SW480 (cell line): ENCODE measurements at regions not wholly inside any gene's neighbourhood (a gene's known extent, or its start where the extent isn't known, plus 50 kb on each side); places are given as distances from the start of the nearest gene placed in this dataset.

Experiments
- DNase-seq: peaks from one replicate; pipeline ENCODE4 v3.0.0-alpha.2; 2016; ENCODE audit warnings: low spot score

GRCh38 chr1:147811273-147811672 is 50.9 kb upstream of the GJA5 start:
- no peak for DNase-seq

- no peak for DNase-seq
Measured at GRCh38 chr1:147811751-147812150, 51.3 kb upstream of the GJA5 start.

GRCh38 chr1:147812799-147813198 is 52.4 kb upstream of the GJA5 start:
- DNase-seq = no peak

GRCh38 chr1:147815503-147815902 is 55.1 kb upstream of the GJA5 start:
- no peak for DNase-seq

GRCh38 chr1:147820761-147821297 is 60.4 kb upstream of the GJA5 start:
- no peak for DNase-seq

- no peak for DNase-seq
Measured at GRCh38 chr1:147821883-147822282, 61.5 kb upstream of the GJA5 start.

GRCh38 chr1:147822292-147822691 is 61.9 kb upstream of the GJA5 start:
- no peak for DNase-seq

GRCh38 chr1:147824001-147824400 is 63.6 kb upstream of the GJA5 start:
- DNase-seq = no peak

GRCh38 chr1:147824798-147825197 is 64.4 kb upstream of the GJA5 start:
- DNase-seq = no peak

GRCh38 chr1:147825586-147825985 is 65.2 kb upstream of the GJA5 start:
- no peak for DNase-seq

GRCh38 chr1:147826259-147826658 is 65.9 kb upstream of the GJA5 start:
- DNase-seq = no peak

- no peak for DNase-seq
Measured at GRCh38 chr1:147833231-147833860, 69.2 kb upstream of the GJA8 start.

- no peak for DNase-seq
Measured at GRCh38 chr1:147834181-147834580, 68.4 kb upstream of the GJA8 start.

GRCh38 chr1:147834810-147835209 is 67.8 kb upstream of the GJA8 start:
- no peak for DNase-seq

GRCh38 chr1:147837129-147837963 is 65.2 kb upstream of the GJA8 start:
- DNase-seq = no peak

GRCh38 chr1:147837964-147838292 is 64.7 kb upstream of the GJA8 start:
- no peak for DNase-seq

- no peak for DNase-seq
Measured at GRCh38 chr1:147840909-147841308, 61.7 kb upstream of the GJA8 start.

- DNase-seq = no peak
Measured at GRCh38 chr1:147842578-147842977, 60.0 kb upstream of the GJA8 start.

- DNase-seq = no peak
Measured at GRCh38 chr1:147843486-147843885, 59.1 kb upstream of the GJA8 start.

GRCh38 chr1:147847831-147848230 is 54.8 kb upstream of the GJA8 start:
- no peak for DNase-seq

- no peak for DNase-seq
Measured at GRCh38 chr1:147849098-147849895, 53.3 kb upstream of the GJA8 start.

GRCh38 chr1:147850737-147851136 is 51.9 kb upstream of the GJA8 start:
- DNase-seq = no peak

- peak; percentile 68 for DNase-seq
Measured at GRCh38 chr1:147851149-147851548, 51.4 kb upstream of the GJA8 start.
